HG03066 (cell line): ENCODE measurements at regions not wholly inside any gene's neighbourhood (a gene's known extent, or its start where the extent isn't known, plus 50 kb on each side); places are given as distances from the start of the nearest gene placed in this dataset.

ENCODE experiments used
- ATAC-seq: cut with Tn5 transposase; IDR thresholded peaks from one replicate; pipeline ENCODE4 v1.9.1; 2021; ENCODE audit warnings: low read depth; ENCODE audit not compliant: unreplicated experiment

GRCh38 chrX:45261471-45261870, 60.8 kb upstream of the DIPK2B start:
- ATAC-seq = no peak

- ATAC-seq = no peak
Measured at GRCh38 chrX:45261005-45261404, 60.3 kb upstream of the DIPK2B start.

- ATAC-seq = no peak
Measured at GRCh38 chrX:45258731-45259402, 58.2 kb upstream of the DIPK2B start.
